GM12872 (cell line): ENCODE measurements at regions not wholly inside any gene's neighbourhood (a gene's known extent, or its start where the extent isn't known, plus 50 kb on each side); places are given as distances from the start of the nearest gene placed in this dataset.

ENCODE experiments used
- CTCF ChIP-seq: IDR thresholded peaks from 3 replicates; pipeline ENCODE4 v1.5.1; 2011; ENCODE audit warnings: low read depth, mild to moderate bottlenecking, low read length, moderate library complexity; ENCODE audit not compliant: insufficient read depth

- TF ChIP-seq CTCF = no peak
Measured at GRCh38 chr7:121744319-121744718, 128.6 kb upstream of the PTPRZ1 start.

- no peak for TF ChIP-seq CTCF
Measured at GRCh38 chr7:121741896-121742295, 131.1 kb upstream of the PTPRZ1 start.

- TF ChIP-seq CTCF = no peak
Measured at GRCh38 chr7:121739465-121739864, 133.5 kb upstream of the PTPRZ1 start.

- no peak for TF ChIP-seq CTCF
Measured at GRCh38 chr7:121730869-121731268, 142.1 kb upstream of the PTPRZ1 start.

GRCh38 chr7:121714559-121715303 lies 158.2 kb upstream of the PTPRZ1 start:
- no peak for TF ChIP-seq CTCF

- TF ChIP-seq CTCF = no peak
Measured at GRCh38 chr7:121697731-121698316, 175.1 kb upstream of the PTPRZ1 start.

- no peak for TF ChIP-seq CTCF
Measured at GRCh38 chr7:121696954-121697353, 176.0 kb upstream of the PTPRZ1 start.
